Adrenal gland (tissue), 9 donors: ENCODE measurements at regions not wholly inside any gene's neighbourhood (a gene's known extent, or its start where the extent isn't known, plus 50 kb on each side); places are given as distances from the start of the nearest gene placed in this dataset.

Experiments used
- DNase-seq, 7 donors: peaks; one replicate each; pipeline ENCODE4 v3.0.0-alpha.2; 2019 to 2020
- H3K27ac ChIP-seq, 5 donors: fragments of 200-600 bp; sonication (generic) in 4 of 5; 1 replicate in 3 of 5; 2 replicates in 2 of 5; pipeline versions ENCODE4 v1.5.1 to v1.8.0; 2016 to 2020; ENCODE audit warnings: mild to moderate bottlenecking in 1 of 5
- H3K27me3 ChIP-seq: fragments of 200-600 bp; 2 replicates; pipeline ENCODE4 v1.8.0; 2021
- H3K36me3 ChIP-seq, 2 donors: fragments of 200-600 bp; replicated peaks in 1 of 2; 1 replicate in 1 of 2; 2 replicates in 1 of 2; pipeline versions ENCODE4 v1.5.1 to v1.8.0; 2018 to 2022
- H3K4me1 ChIP-seq, 2 donors: fragments of 200-600 bp; replicated peaks in 1 of 2; 1 replicate in 1 of 2; 2 replicates in 1 of 2; pipeline versions ENCODE4 v1.5.1 to v1.8.0; 2018 to 2021
- H3K4me3 ChIP-seq, 4 donors: fragments of 200-600 bp; sonication (generic) in 3 of 4; one replicate each; pipeline ENCODE4 v1.5.1; 2016 to 2018
- H3K9me3 ChIP-seq, 3 donors: fragments of 200-600 bp; sonication (generic) in 1 of 3; replicated peaks in 1 of 3; 1 replicate in 2 of 3; 2 replicates in 1 of 3; pipeline versions ENCODE4 v1.5.1 to v1.8.0; 2016 to 2021
- CTCF ChIP-seq, 6 experiments: fragments of 450-650 bp in 4 of 6; fragments of 200-600 bp in 2 of 6; sonication (generic) in 1 of 6; IDR thresholded peaks; 1 replicate in 5 of 6; 2 replicates in 1 of 6; pipeline versions ENCODE4 v1.5.1 to v1.8.0; 2016 to 2021; ENCODE audit warnings: antibody characterized with exemption in 6 of 6, mild to moderate bottlenecking in 2 of 6, moderate library complexity in 1 of 6
- POLR2A ChIP-seq, 2 donors: fragments of 450-650 bp; IDR thresholded peaks; one replicate each; pipeline ENCODE4 v1.6.1; 2017; ENCODE audit warnings: antibody characterized with exemption in 2 of 2, mild to moderate bottlenecking in 2 of 2, moderate library complexity in 1 of 2
- WGBS, 4 donors: extraction: QIAGEN DNeasy Blood & Tissue Kit in 2 of 4; methylation state at CpG; one replicate each; pipeline versions ENCODE4 v1.1.5 to v1.1.7; 2013 to 2017; 5-methylcytosine and 5-hydroxymethylcytosine counted together
- intact Hi-C, 2 donors: fragments of 100-400 bp; cut with DNase I; formaldehyde crosslinking; loops; one replicate each; pipeline versions ENCODE4 v1.14.1 to v1.15.0; 2022 to 2023
- donor health status: healthy with polysubstance abuse.
- donor health status: Bipolar disorder and iron deficiency.
- donor health status: DM: yes; HTN: yes; CAD: no.
- donor health status: DM: no; HTN: no; CAD: no.
- donor health status: DM: no; HTN: no; CAD: no.

GRCh38 chr2:167450364-167450763, 562.1 kb downstream of the XIRP2 start:
- DNase-seq: no peak
- Histone ChIP-seq H3K27ac (no peak overlapping the region), H3K4me3 (no peak overlapping the region), H3K4me1 (no peaks in the 10 kb centered on the region), H3K27me3 (no peaks in the 10 kb centered on the region), H3K9me3 (no peaks in the 10 kb centered on the region), H3K36me3 (no peaks in the 10 kb centered on the region)
- intact Hi-C loops: no loop called here
- TF ChIP-seq CTCF (IDR thresholded peaks at IDR 0.05) (no peak), POLR2A (IDR thresholded peaks at IDR 0.05) (no peak)

- no peak for DNase-seq
- Histone ChIP-seq H3K4me1 (no peaks in the 10 kb centered on the region), H3K4me3 (no peak overlapping the region), H3K27me3 (no peaks in the 10 kb centered on the region), H3K36me3 (no peaks in the 10 kb centered on the region), H3K9me3 (no peaks in the 10 kb centered on the region), H3K27ac (no peak overlapping the region)
- TF ChIP-seq CTCF (IDR thresholded peaks at IDR 0.05) (no peak), POLR2A (IDR thresholded peaks at IDR 0.05) (no peak)
- intact Hi-C loops: no loop called here
These were observed 552.1 kb downstream of the XIRP2 start for GRCh38 chr2:167440382-167440781.

GRCh38 chr2:167438206-167438605, 549.9 kb downstream of the XIRP2 start:
- no peaks in the 10 kb centered on the region for H3K27me3 ChIP-seq
- no peak overlapping the region for H3K27ac ChIP-seq
- no peaks in the 10 kb centered on the region for H3K4me1 ChIP-seq
- no peak overlapping the region for H3K4me3 ChIP-seq
- H3K9me3 ChIP-seq: no peaks in the 10 kb centered on the region
- no peak for DNase-seq
- no peaks in the 10 kb centered on the region for H3K36me3 ChIP-seq
- TF ChIP-seq POLR2A (IDR thresholded peaks at IDR 0.05) (no peak), CTCF (IDR thresholded peaks at IDR 0.05) (no peak)
- intact Hi-C loops: no loop called here
- 45 to 59% (median 52%) methylated on average over 2 of the region's 2 CpGs for WGBS, 4 donors

GRCh38 chr2:167431949-167432348, 543.7 kb downstream of the XIRP2 start:
- 69 to 97% (median 87%) methylated on average over 2 of the region's 2 CpGs for WGBS, 4 donors
- no peaks in the 10 kb centered on the region for H3K27me3 ChIP-seq
- no peaks in the 10 kb centered on the region for H3K9me3 ChIP-seq

More at GRCh38 chr2:167431949-167432348, 543.7 kb downstream of the XIRP2 start:
- DNase-seq: no peak
- H3K36me3 ChIP-seq: no peaks in the 10 kb centered on the region
- H3K27ac ChIP-seq: no peak overlapping the region
- intact Hi-C loops: no loop called here
- H3K4me3 ChIP-seq: no peak overlapping the region
- no peak for TF ChIP-seq POLR2A (IDR thresholded peaks at IDR 0.05)
- TF ChIP-seq CTCF (IDR thresholded peaks at IDR 0.05): no peak
- no peaks in the 10 kb centered on the region for H3K4me1 ChIP-seq
